ENCODE measurements at regions not wholly inside any gene's neighbourhood (a gene's known extent, or its start where the extent isn't known, plus 50 kb on each side); places are given as distances from the start of the nearest gene placed in this dataset.

- Histone ChIP-seq H3K9me1 (ENCODE audit: control insufficient read depth, insufficient read depth, low read length) (no peaks in the 10 kb centered on the region), H3K9me3 (replicated peaks; ENCODE audit: control insufficient read depth, insufficient read depth, low read depth, low read length) (no peaks in the 10 kb centered on the region), H4K20me1 (replicated peaks; ENCODE audit: control insufficient read depth, insufficient read depth, low read length) (no peaks in the 10 kb centered on the region), H3K4me1 (replicated peaks in 1 of 2; ENCODE audit: control insufficient read depth in 2 of 2, insufficient read depth in 2 of 2, low read length in 2 of 2) (no peaks in the 10 kb centered on the region), H2AFZ (ENCODE audit: low read depth, low read length) (no peak overlapping the region), H3K36me3 (ENCODE audit: control insufficient read depth, insufficient read depth, low read length) (no peaks in the 10 kb centered on the region), H3K9ac (ENCODE audit: insufficient read depth in 1 of 2, low read depth in 2 of 2, low read length in 2 of 2) (no peak overlapping the region), H3K27ac (ENCODE audit: extremely low read depth, low read depth, low read length) (no peak overlapping the region), H3K4me2 (ENCODE audit: insufficient read depth, low read length) (no peak overlapping the region), H3K4me3 (no peak overlapping the region), H3K27me3 (ENCODE audit: control insufficient read depth in 2 of 2, insufficient read depth in 2 of 2, low read length in 2 of 2) (no peaks in the 10 kb centered on the region), H3K79me2 (ENCODE audit: control insufficient read depth, insufficient read depth, low read length) (no peaks in the 10 kb centered on the region)
- ChIA-PET POLR2A (no interaction called here), CTCF (ENCODE audit: low intra/inter-chr PET ratio) (no interaction called here)
- FAIRE-seq (no peak), ATAC-seq (no peak), DNase-seq (ENCODE audit: extremely low read depth in 1 of 4, low spot score in 3 of 4) (no peak)
- WGBS (ENCODE audit: insufficient coverage, low coverage, missing lambda C conversion rate): 0% methylated on average over 3 of the region's 3 CpGs
- BruUV-seq (replicated peaks): no TSS peak
- intact Hi-C loops (cut with micrococcal nuclease): no loop called here
- in situ Hi-C loops (cut with MboI): no loop called here
- TF ChIP-seq NCOA6 (IDR thresholded peaks at IDR 0.05) (no peak), PML (IDR thresholded peaks at IDR 0.05; ENCODE audit: low read length) (no peak), ARID3B (CRISPR knock-in tag; IDR thresholded peaks at IDR 0.05; ENCODE audit: borderline replicate concordance) (no peak), ELF2 (CRISPR knock-in tag; IDR thresholded peaks at IDR 0.05) (no peak), POLR2AphosphoS5 (IDR thresholded peaks at IDR 0.05; ENCODE audit: control insufficient read depth, insufficient read depth, low read depth, low read length) (no peak), TRIM28 (IDR thresholded peaks at IDR 0.05) (no peak), GABPA (tag; conservative IDR thresholded peaks at IDR 0.05; ENCODE audit: low read depth) (no peak), TAF9B (IDR thresholded peaks at IDR 0.05; ENCODE audit: partially characterized antibody) (no peak), NR4A1 (CRISPR knock-in tag; IDR thresholded peaks at IDR 0.05) (no peak), NR4A1 (tag; IDR thresholded peaks at IDR 0.05) (no peak), MLLT1 (IDR thresholded peaks at IDR 0.05) (no peak), PPARD (CRISPR knock-in tag; IDR thresholded peaks at IDR 0.05) (no peak), NFIC (IDR thresholded peaks at IDR 0.05) (no peak), BCLAF1 (IDR thresholded peaks at IDR 0.05; ENCODE audit: borderline replicate concordance in 1 of 2, control insufficient read depth in 1 of 2, low read depth in 2 of 2, low read length in 1 of 2) (no peak), HSF4 (CRISPR knock-in tag; IDR thresholded peaks at IDR 0.05; ENCODE audit: borderline replicate concordance) (no peak), FOXA1 (IDR thresholded peaks at IDR 0.05; ENCODE audit: borderline replicate concordance) (no peak), ZBTB34 (CRISPR knock-in tag; IDR thresholded peaks at IDR 0.05) (no peak), HDAC6 (IDR thresholded peaks at IDR 0.05; ENCODE audit: low read depth, low read length) (no peak)
Observed at GRCh38 chr5:113896789-113897188, 383.3 kb downstream of the YTHDC2 start.
